Mesothelial cell of epicardium (in vitro differentiated cells): ENCODE measurements at regions not wholly inside any gene's neighbourhood (a gene's known extent, or its start where the extent isn't known, plus 50 kb on each side); places are given as distances from the start of the nearest gene placed in this dataset.

Experiments
- DNase-seq, 2 experiments: peaks; one replicate each; pipeline ENCODE4 v3.0.0; 2021; ENCODE audit warnings: low spot score in 2 of 2; ENCODE audit not compliant: unreplicated experiment in 2 of 2
- H3K27ac Mint-ChIP-seq: 2 replicates; pipeline ENCODE4 v1.8.0; 2021; ENCODE audit warnings: mixed read lengths
- H3K27me3 Mint-ChIP-seq: 2 replicates; pipeline ENCODE4 v1.8.0; 2021; ENCODE audit warnings: low read depth, mixed read lengths
- H3K36me3 Mint-ChIP-seq: 2 replicates; pipeline ENCODE4 v1.8.0; 2021; ENCODE audit warnings: mixed read lengths
- H3K4me1 Mint-ChIP-seq: 2 replicates; pipeline ENCODE4 v1.8.0; 2021; ENCODE audit warnings: mixed read lengths
- H3K4me3 Mint-ChIP-seq: 2 replicates; pipeline ENCODE4 v1.8.0; 2021; ENCODE audit warnings: mild to moderate bottlenecking, moderate library complexity, mixed read lengths
- H3K9me3 Mint-ChIP-seq: 2 replicates; pipeline ENCODE4 v1.8.0; 2021; ENCODE audit warnings: mixed read lengths
- CTCF ChIP-seq: fragments of 200-600 bp; sonication (generic); IDR thresholded peaks from one replicate; pipeline ENCODE4 v1.5.0; 2021; ENCODE audit warnings: antibody characterized with exemption; ENCODE audit not compliant: unreplicated experiment

- TF ChIP-seq CTCF, result no peak
- no peak for DNase-seq
- peaks cover 5% of the 10 kb centered on the region for H3K27me3 Mint-ChIP-seq
- no peak overlapping the region for H3K27ac Mint-ChIP-seq
- H3K36me3 Mint-ChIP-seq, result no peaks in the 10 kb centered on the region
- no peaks in the 10 kb centered on the region for H3K9me3 Mint-ChIP-seq
- peaks cover 16% of the 10 kb centered on the region for H3K4me1 Mint-ChIP-seq
- no peak overlapping the region for H3K4me3 Mint-ChIP-seq
These were observed 177.0 kb downstream of the ST8SIA4 start for GRCh38 chr5:100726116-100726515.

- Mint-ChIP-seq H3K27me3 (peaks cover 19% of the 10 kb centered on the region), H3K4me3 (no peak overlapping the region), H3K4me1 (peaks cover 2% of the 10 kb centered on the region), H3K9me3 (no peaks in the 10 kb centered on the region), H3K36me3 (no peaks in the 10 kb centered on the region), H3K27ac (no peak overlapping the region)
- no peak for DNase-seq
- no peak for TF ChIP-seq CTCF
These were observed 171.3 kb downstream of the ST8SIA4 start for GRCh38 chr5:100731768-100732167.

GRCh38 chr5:100746730-100747129 is 156.4 kb downstream of the ST8SIA4 start:
- no peak overlapping the region for H3K4me3 Mint-ChIP-seq
- DNase-seq, result no peak

GRCh38 chr5:100749771-100750284 is 153.3 kb downstream of the ST8SIA4 start:
- Mint-ChIP-seq H3K27ac (no peak overlapping the region), H3K27me3 (peaks cover 25% of the 10 kb centered on the region), H3K9me3 (no peaks in the 10 kb centered on the region), H3K36me3 (no peaks in the 10 kb centered on the region), H3K4me1 (peaks cover 4% of the 10 kb centered on the region), H3K4me3 (no peak overlapping the region)
- no peak for DNase-seq
- no peak for TF ChIP-seq CTCF

More at GRCh38 chr5:100746730-100747129, 156.4 kb downstream of the ST8SIA4 start:
- Mint-ChIP-seq H3K36me3 (no peaks in the 10 kb centered on the region), H3K9me3 (no peaks in the 10 kb centered on the region), H3K27me3 (peaks cover 10% of the 10 kb centered on the region), H3K4me1 (peaks cover 4% of the 10 kb centered on the region), H3K27ac (no peak overlapping the region)
- TF ChIP-seq CTCF, result no peak

GRCh38 chr5:100755435-100755834 is 147.6 kb downstream of the ST8SIA4 start:
- H3K4me3 Mint-ChIP-seq, result no peak overlapping the region
- H3K9me3 Mint-ChIP-seq, result no peaks in the 10 kb centered on the region
- peaks cover 41% of the 10 kb centered on the region for H3K27me3 Mint-ChIP-seq
- H3K36me3 Mint-ChIP-seq, result no peaks in the 10 kb centered on the region
- no peak for DNase-seq
- no peak overlapping the region for H3K27ac Mint-ChIP-seq
- peaks cover 17% of the 10 kb centered on the region for H3K4me1 Mint-ChIP-seq
- TF ChIP-seq CTCF, result no peak
